Fibroblast of skin of back (primary cell): ENCODE measurements at regions not wholly inside any gene's neighbourhood (a gene's known extent, or its start where the extent isn't known, plus 50 kb on each side); places are given as distances from the start of the nearest gene placed in this dataset.

ENCODE experiments used
- DNase-seq: peaks from one replicate; pipeline ENCODE4 v3.0.0-alpha.2; 2013

- no peak for DNase-seq
Observed at GRCh38 chr9:117547904-117548303, 133.0 kb upstream of the ASTN2 start.

GRCh38 chr9:117546894-117547678 lies 132.2 kb upstream of the ASTN2 start:
- DNase-seq: no peak

GRCh38 chr9:117545846-117546245 lies 131.0 kb upstream of the ASTN2 start:
- DNase-seq: no peak

- no peak for DNase-seq
Observed at GRCh38 chr9:117543089-117543488, 128.2 kb upstream of the ASTN2 start.

GRCh38 chr9:117542021-117542420 lies 127.2 kb upstream of the ASTN2 start:
- DNase-seq: no peak

GRCh38 chr9:117541181-117541580 lies 126.3 kb upstream of the ASTN2 start:
- no peak for DNase-seq

- DNase-seq: no peak
Observed at GRCh38 chr9:117535973-117536372, 121.1 kb upstream of the ASTN2 start.

GRCh38 chr9:117535434-117535833 lies 120.6 kb upstream of the ASTN2 start:
- DNase-seq: no peak

GRCh38 chr9:117528225-117528624 lies 113.4 kb upstream of the ASTN2 start:
- DNase-seq: no peak

GRCh38 chr9:117526674-117527073 lies 111.8 kb upstream of the ASTN2 start:
- DNase-seq: no peak

- DNase-seq: no peak
Observed at GRCh38 chr9:117523531-117524153, 108.8 kb upstream of the ASTN2 start.

GRCh38 chr9:117521293-117521692 lies 106.4 kb upstream of the ASTN2 start:
- DNase-seq: no peak

- no peak for DNase-seq
Observed at GRCh38 chr9:117516676-117517632, 102.1 kb upstream of the ASTN2 start.

- DNase-seq: no peak
Observed at GRCh38 chr9:117511852-117512481, 97.1 kb upstream of the ASTN2 start.

GRCh38 chr9:117496307-117496706 lies 81.5 kb upstream of the ASTN2 start:
- no peak for DNase-seq

- no peak for DNase-seq
Observed at GRCh38 chr9:117494401-117495090, 79.7 kb upstream of the ASTN2 start.

GRCh38 chr9:117492476-117492875 lies 77.6 kb upstream of the ASTN2 start:
- DNase-seq: no peak

- DNase-seq: no peak
Observed at GRCh38 chr9:117491491-117491890, 76.6 kb upstream of the ASTN2 start.

GRCh38 chr9:117490199-117490598 lies 75.3 kb upstream of the ASTN2 start:
- DNase-seq: no peak

- no peak for DNase-seq
Observed at GRCh38 chr9:117488659-117489058, 73.8 kb upstream of the ASTN2 start.

GRCh38 chr9:117487555-117488175 lies 72.8 kb upstream of the ASTN2 start:
- peak; percentile 70 for DNase-seq

GRCh38 chr9:117486426-117486825 lies 71.6 kb upstream of the ASTN2 start:
- no peak for DNase-seq
